ENCODE measurements at regions not wholly inside any gene's neighbourhood (a gene's known extent, or its start where the extent isn't known, plus 50 kb on each side); places are given as distances from the start of the nearest gene placed in this dataset.

- TF ChIP-seq MAX (IDR thresholded peaks at IDR 0.05; ENCODE audit: insufficient read depth, insufficient read length), result no peak
- TF ChIP-seq POLR2A (IDR thresholded peaks at IDR 0.05; ENCODE audit: low read depth, low read length), result no peak
- no peak for TF ChIP-seq CTCF (IDR thresholded peaks at IDR 0.05; ENCODE audit: extremely low read depth in 1 of 2, insufficient read depth in 1 of 2, low read depth in 1 of 2, low read length in 2 of 2)
- no peak for TF ChIP-seq EZH2 (IDR thresholded peaks at IDR 0.05; ENCODE audit: borderline replicate concordance, low read depth, low read length, severe bottlenecking)
- no peak for TF ChIP-seq POLR2AphosphoS5 (IDR thresholded peaks at IDR 0.05; ENCODE audit: insufficient read depth, low read depth, low read length)
- no peak for TF ChIP-seq GATA2 (IDR thresholded peaks at IDR 0.05; ENCODE audit: insufficient read depth, insufficient read length, low read depth, low read length)
- TF ChIP-seq JUN (IDR thresholded peaks at IDR 0.05; ENCODE audit: borderline replicate concordance, insufficient read depth, insufficient read length, low read depth), result no peak
Observed at GRCh38 chr1:223041481-223041880, 101.6 kb downstream of the TLR5 start.
